OCI-LY3 (cell line): ENCODE measurements at regions not wholly inside any gene's neighbourhood (a gene's known extent, or its start where the extent isn't known, plus 50 kb on each side); places are given as distances from the start of the nearest gene placed in this dataset.

Experiments
- H2AFZ ChIP-seq: fragments of 200-600, 300-600 bp; shearing (Covaris generic); 2 replicates; pipeline ENCODE4 v1.6.0; 2014; ENCODE audit warnings: antibody characterized with exemption, low read depth, low read length
- H3K27ac ChIP-seq: fragments of 200-600, 300-600 bp; sonication (generic); 2 replicates; pipeline ENCODE4 v1.5.1; 2014; ENCODE audit warnings: mild to moderate bottlenecking, low read length, moderate library complexity, mixed read lengths
- H3K27me3 ChIP-seq: fragments of 200-600, 300-600 bp; sonication (generic); 2 replicates; pipeline ENCODE4 v1.6.1; 2014; ENCODE audit warnings: low read depth, low read length, mixed read lengths
- H3K36me3 ChIP-seq: fragments of 200-600, 300-600 bp; sonication (generic); replicated peaks from 2 replicates; pipeline ENCODE3; 2014; ENCODE audit warnings: low read depth, low read length, mixed read lengths
- H3K4me1 ChIP-seq: fragments of 300-600, 200-600 bp; sonication (generic); 2 replicates; pipeline ENCODE4 v1.6.1; 2014; ENCODE audit warnings: low read length, mixed read lengths
- H3K4me2 ChIP-seq: fragments of 200-600, 300-600 bp; sonication (generic); 2 replicates; pipeline ENCODE4 v1.6.1; 2014; ENCODE audit warnings: low read length, mixed read lengths
- H3K4me3 ChIP-seq: fragments of 300-600, 200-600 bp; sonication (generic); 2 replicates; pipeline ENCODE4 v1.5.1; 2014; ENCODE audit warnings: antibody characterized with exemption, mild to moderate bottlenecking, low read length, moderate library complexity
- H3K79me2 ChIP-seq: fragments of 300-600, 200-600 bp; shearing (Covaris generic); 2 replicates; pipeline ENCODE4 v1.6.1; 2014; ENCODE audit warnings: mild to moderate bottlenecking, low read length, mixed read lengths
- H3K9ac ChIP-seq: fragments of 300-600, 200-600 bp; shearing (Covaris generic); 2 replicates; pipeline ENCODE4 v1.6.0; 2014; ENCODE audit warnings: mild to moderate bottlenecking, low read length, moderate library complexity
- H3K9me3 ChIP-seq: fragments of 200-600, 300-600 bp; shearing (Covaris generic); 2 replicates; pipeline ENCODE4 v1.6.1; 2014; ENCODE audit warnings: low read length, mixed read lengths; ENCODE audit not compliant: insufficient read depth
- H4K20me1 ChIP-seq: fragments of 200-600, 300-600 bp; sonication (generic); 2 replicates; pipeline ENCODE4 v1.6.1; 2016; ENCODE audit warnings: low read length, mixed read lengths; ENCODE audit not compliant: insufficient read depth
- CTCF ChIP-seq: fragments of 200-600, 300-600 bp; sonication (generic); IDR thresholded peaks from 2 replicates; pipeline ENCODE4 v1.5.1; 2014; ENCODE audit warnings: antibody characterized with exemption, low read length, low read depth
- EZH2phosphoT487 ChIP-seq: fragments of 200-600 bp; shearing (Covaris generic); IDR thresholded peaks from 2 replicates; pipeline ENCODE4 v1.6.1; 2018; ENCODE audit warnings: antibody characterized with exemption, mixed run types, low read depth

DNA sequence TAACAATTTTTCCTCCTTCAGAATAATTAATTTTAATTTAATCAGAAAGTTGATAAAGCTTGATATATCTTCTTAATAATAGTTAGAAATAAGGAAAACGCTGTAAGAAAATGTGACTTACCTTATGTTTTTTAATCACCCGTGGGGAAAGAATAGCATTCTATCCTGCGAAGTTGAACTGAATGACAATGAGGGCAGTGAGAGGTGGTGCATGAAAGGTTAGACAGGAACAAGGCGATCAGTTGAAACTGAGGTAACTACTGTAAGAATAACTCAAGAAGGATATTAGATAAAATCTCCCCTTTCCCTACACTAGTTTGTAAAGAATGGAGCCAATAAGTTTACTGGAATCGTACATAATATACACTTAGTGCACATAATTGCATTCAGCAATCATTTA lies 655.0 kb upstream of the NCAM2 start:
- Histone ChIP-seq H3K4me2 (no peak overlapping the region), H4K20me1 (no peaks in the 10 kb centered on the region), H3K27me3 (no peaks in the 10 kb centered on the region), H3K9me3 (no peaks in the 10 kb centered on the region), H2AFZ (no peak overlapping the region), H3K4me3 (no peak overlapping the region), H3K36me3 (no peaks in the 10 kb centered on the region), H3K79me2 (no peaks in the 10 kb centered on the region), H3K4me1 (no peaks in the 10 kb centered on the region), H3K9ac (no peak overlapping the region), H3K27ac (no peak overlapping the region)
- TF ChIP-seq EZH2phosphoT487, result no peak

DNA sequence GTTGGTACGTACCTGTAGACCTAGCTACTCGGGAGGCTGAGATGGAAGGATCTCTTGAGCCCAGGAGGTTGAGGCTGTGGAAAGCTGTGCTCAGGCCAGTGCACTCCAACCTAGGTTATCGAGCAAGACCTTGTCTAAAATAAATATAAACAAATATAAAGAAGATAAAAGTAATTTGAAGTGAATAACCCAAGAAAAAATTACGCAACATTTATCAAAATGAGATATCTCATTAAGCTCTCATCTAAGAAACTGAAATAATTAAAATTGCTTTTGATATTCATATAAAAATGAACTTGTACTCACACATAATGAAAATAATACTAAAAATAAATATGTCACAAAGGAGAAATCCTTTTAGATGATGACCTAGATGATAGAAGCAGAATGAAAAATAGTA lies 647.1 kb upstream of the NCAM2 start:
- H3K4me1 ChIP-seq, result no peaks in the 10 kb centered on the region
- no peaks in the 10 kb centered on the region for H3K36me3 ChIP-seq
- no peaks in the 10 kb centered on the region for H3K79me2 ChIP-seq
- H3K27ac ChIP-seq, result no peak overlapping the region
- no peaks in the 10 kb centered on the region for H3K9me3 ChIP-seq
- no peak overlapping the region for H3K9ac ChIP-seq
- TF ChIP-seq CTCF, result no peak
- no peak for TF ChIP-seq EZH2phosphoT487
- no peak overlapping the region for H3K4me2 ChIP-seq
- H4K20me1 ChIP-seq, result no peaks in the 10 kb centered on the region
- no peak overlapping the region for H2AFZ ChIP-seq
- no peaks in the 10 kb centered on the region for H3K27me3 ChIP-seq
- H3K4me3 ChIP-seq, result no peak overlapping the region

DNA sequence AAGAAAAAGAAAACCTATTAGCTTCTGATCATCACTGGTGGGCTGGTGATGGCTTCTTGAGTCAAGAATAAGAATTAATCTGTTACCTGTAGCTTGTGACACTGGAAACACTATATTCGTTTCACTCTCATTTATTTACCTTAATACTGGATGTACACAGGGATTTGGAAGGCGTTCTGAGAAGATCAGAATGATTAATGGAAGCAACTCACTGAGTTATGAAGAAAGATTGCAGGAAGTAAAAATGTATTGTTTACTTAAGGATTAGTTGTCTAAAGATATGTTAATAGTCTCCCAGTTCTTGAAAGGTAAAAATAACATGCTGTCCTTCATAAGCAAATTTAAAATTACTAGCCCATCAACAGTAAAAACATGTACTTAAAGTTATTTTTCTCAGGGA lies 644.9 kb upstream of the NCAM2 start:
- Histone ChIP-seq H3K4me3 (no peak overlapping the region), H4K20me1 (no peaks in the 10 kb centered on the region), H3K9me3 (no peaks in the 10 kb centered on the region), H3K4me2 (no peak overlapping the region), H3K4me1 (no peaks in the 10 kb centered on the region), H2AFZ (no peak overlapping the region), H3K27ac (no peak overlapping the region), H3K9ac (no peak overlapping the region), H3K27me3 (no peaks in the 10 kb centered on the region), H3K79me2 (no peaks in the 10 kb centered on the region), H3K36me3 (no peaks in the 10 kb centered on the region)
- TF ChIP-seq EZH2phosphoT487, result no peak
- no peak for TF ChIP-seq CTCF

- TF ChIP-seq EZH2phosphoT487, result no peak
- TF ChIP-seq CTCF, result no peak
- no peak overlapping the region for H2AFZ ChIP-seq
- H3K9me3 ChIP-seq, result no peaks in the 10 kb centered on the region
- no peaks in the 10 kb centered on the region for H3K4me1 ChIP-seq
- no peak overlapping the region for H3K27ac ChIP-seq
- no peak overlapping the region for H3K4me3 ChIP-seq
- H3K27me3 ChIP-seq, result no peaks in the 10 kb centered on the region
- no peaks in the 10 kb centered on the region for H3K36me3 ChIP-seq
- H3K4me2 ChIP-seq, result no peak overlapping the region
- H3K9ac ChIP-seq, result no peak overlapping the region
- no peaks in the 10 kb centered on the region for H3K79me2 ChIP-seq
- no peaks in the 10 kb centered on the region for H4K20me1 ChIP-seq
Observed at GRCh38 chr21:20373031-20373430, 625.2 kb upstream of the NCAM2 start.

DNA sequence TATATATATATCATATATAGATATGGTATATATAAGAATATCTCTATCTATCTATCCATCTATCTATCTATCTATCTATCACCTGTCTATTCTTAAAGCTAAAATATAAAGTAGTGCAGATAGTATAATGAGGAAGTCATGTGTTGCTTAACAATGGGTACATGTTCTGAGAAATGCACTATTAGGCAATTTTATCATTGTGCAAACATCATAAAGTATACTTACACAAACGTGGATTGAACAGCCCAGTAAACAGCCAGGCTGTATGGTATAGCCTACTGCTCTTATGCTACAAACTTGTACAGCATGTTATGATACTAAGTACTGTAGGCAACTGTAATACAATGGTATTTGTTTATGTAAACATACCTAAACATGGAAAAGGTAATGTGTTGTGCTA lies 621.0 kb upstream of the NCAM2 start:
- no peak overlapping the region for H3K27ac ChIP-seq
- no peak overlapping the region for H3K4me3 ChIP-seq
- no peaks in the 10 kb centered on the region for H4K20me1 ChIP-seq
- TF ChIP-seq EZH2phosphoT487 (no peak), CTCF (no peak)
- no peak overlapping the region for H2AFZ ChIP-seq
- no peaks in the 10 kb centered on the region for H3K4me1 ChIP-seq
- H3K4me2 ChIP-seq, result no peak overlapping the region
- no peaks in the 10 kb centered on the region for H3K36me3 ChIP-seq
- H3K27me3 ChIP-seq, result no peaks in the 10 kb centered on the region
- H3K9me3 ChIP-seq, result no peaks in the 10 kb centered on the region
- H3K79me2 ChIP-seq, result no peaks in the 10 kb centered on the region
- H3K9ac ChIP-seq, result no peak overlapping the region
